NCI-H128 (cell line): ENCODE measurements at regions not wholly inside any gene's neighbourhood (a gene's known extent, or its start where the extent isn't known, plus 50 kb on each side); places are given as distances from the start of the nearest gene placed in this dataset.
"Not testable (repeated sequence)": the region's sequence is repeated elsewhere in the genome, so short reads cannot be mapped to it uniquely, and the experiment has no call there.

Source experiments
- DNase-seq: peaks from one replicate; lab custom pipeline; 2025; ENCODE audit not compliant: unreplicated experiment; lab: John Stamatoyannopoulos, UW

DNA sequence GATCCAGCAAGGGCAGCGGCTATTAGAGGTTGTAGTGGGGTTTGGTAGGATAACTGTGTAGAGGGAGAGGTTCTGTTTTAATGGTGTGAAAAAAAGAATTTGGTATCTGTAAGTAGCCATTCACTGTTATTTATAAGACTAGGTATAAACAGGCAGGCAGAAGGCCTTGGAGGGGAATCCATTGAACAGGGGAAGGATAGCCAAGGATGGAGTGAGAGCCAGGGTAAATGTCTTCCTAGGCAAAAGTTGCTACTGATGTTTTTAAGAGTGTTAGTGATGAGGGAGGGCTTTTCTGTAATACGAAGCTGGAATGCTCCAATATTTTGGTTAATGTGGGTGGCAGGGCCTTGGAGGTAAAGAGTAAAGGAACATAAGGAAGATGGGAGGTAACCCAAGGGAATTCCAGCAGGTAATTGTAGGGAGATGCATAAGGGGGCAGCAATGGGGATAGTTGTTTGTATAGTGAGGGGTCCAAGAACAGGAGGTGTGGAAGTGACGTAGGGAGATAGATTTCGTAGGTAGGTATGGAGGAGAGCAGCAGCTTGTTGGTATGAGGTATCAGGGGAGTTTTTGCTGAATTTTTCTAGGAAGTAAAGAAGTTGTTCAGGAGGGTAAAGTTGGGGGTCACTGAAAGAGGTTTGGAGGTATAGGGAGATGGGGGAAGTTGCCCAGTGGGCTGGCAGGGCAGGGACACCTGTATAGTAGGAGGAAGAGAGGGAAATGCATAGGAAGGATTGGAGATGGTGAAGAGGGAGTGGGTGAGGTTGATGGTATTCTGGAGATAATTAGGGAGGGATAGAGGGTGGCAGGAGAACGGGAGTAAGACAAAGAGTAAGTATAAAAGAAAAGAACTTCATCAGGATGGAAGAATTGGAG is 752.4 kb upstream of the ADGRB3 start:
- no peak for DNase-seq

DNA sequence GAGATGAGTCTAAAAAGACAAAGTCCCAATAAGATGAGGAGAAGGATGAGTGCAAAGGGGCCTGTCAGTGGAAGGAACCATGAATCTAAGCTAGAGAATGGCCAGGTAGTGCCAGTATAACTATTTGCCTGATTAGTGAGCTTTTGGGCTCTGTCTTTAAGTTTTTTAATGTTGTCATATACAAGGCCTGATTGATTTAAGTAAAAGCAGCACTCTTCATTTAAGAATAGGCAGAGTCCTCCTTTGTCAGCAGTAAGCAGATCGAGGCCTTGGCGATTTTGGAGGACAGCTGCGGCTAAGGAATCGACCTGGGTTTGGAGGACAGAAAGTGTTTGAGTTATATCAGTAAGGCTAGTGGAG is 753.4 kb upstream of the ADGRB3 start:
- no peak for DNase-seq

- no peak for DNase-seq
Measured at GRCh38 chr6:67880939-67881705, 754.0 kb upstream of the ADGRB3 start.

- DNase-seq = not testable (repeated sequence)
Measured at GRCh38 chr6:67880343-67880742, 754.7 kb upstream of the ADGRB3 start.

GRCh38 chr6:67879928-67880327 is 755.2 kb upstream of the ADGRB3 start:
- DNase-seq = not testable (repeated sequence)

- not testable (repeated sequence) for DNase-seq
Measured at GRCh38 chr6:67879105-67879904, 755.8 kb upstream of the ADGRB3 start.

DNA sequence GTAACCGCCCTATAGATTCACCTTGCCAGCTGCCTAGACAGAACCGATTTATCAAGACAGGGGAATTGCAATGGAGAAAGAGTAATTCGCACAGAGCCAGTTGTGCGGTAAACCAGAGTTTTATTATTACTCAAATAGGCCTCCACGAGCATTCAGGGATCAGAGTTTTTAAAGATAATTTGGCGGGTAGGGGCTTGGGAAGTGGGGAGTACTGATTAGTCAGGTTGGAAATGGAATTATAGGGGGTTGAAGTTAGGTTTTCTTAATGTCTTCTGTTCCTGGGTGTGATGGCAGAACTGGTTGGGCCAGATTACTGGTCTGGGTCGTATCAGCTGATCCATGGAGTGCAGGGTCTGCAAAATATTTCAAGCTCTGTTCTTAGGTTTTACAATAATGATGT is 756.9 kb upstream of the ADGRB3 start:
- DNase-seq = not testable (repeated sequence)

DNA sequence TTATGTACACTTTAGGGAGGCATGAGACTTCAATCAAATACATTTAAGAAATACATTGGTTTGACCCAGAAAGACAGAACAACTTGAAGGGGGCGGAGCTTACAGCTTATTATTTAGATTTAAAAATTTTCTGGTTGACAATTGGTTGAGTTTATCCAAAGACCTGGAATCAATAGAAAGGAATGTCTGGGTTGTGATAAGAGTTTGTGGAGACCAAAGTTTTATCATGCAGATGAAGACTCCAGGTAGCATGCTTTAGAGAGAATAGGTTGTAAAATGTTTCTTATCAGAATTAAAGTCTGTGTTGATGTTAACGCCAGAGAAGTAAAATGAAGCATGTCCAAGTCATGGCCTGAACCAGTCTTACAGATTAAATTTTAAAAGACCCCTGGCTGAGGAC is 757.8 kb upstream of the ADGRB3 start:
- DNase-seq = no peak

DNA sequence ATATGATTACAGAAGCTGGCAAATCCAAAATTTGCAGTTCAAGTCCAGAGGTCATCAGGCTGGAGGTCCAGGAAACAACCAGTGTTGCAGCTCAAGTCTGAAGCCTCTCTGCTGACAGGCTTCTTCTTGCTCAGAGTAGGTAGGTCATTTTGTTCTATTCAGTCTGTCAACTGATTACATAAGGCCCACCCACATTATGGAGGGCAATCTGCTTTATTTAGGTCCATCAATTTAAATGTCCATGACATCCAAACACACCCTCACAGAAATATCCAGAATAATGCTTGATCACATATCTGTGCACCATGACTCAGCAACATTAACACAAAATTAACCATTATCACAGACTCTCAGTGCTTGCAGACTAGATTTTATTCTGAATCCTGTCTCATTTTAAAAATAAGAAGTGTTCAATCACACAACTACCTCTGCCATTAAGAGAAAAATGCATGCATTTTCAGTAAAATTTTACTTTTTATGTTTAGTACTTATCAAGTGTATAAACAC is 759.2 kb upstream of the ADGRB3 start:
- no peak for DNase-seq

DNA sequence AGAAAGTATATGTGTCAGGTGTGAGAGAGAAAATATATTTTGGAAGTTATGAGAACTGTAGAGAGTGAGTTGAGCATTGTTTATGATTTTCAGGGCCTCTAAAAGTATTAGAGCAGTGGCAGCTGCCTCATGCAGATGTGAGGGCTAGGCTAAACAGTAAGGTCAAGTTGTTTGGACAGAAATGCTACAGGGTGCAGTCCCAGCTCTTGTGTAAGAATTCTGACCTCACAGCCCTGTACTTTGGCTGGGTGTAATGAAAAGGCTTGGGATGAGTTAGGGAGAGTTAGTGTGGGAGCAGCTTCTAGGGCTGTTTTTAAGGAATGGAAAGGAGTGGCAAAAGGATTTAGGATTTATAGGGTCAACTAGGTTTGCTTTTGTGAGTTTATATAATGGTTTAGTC is 764.8 kb upstream of the ADGRB3 start:
- DNase-seq = no peak

DNA sequence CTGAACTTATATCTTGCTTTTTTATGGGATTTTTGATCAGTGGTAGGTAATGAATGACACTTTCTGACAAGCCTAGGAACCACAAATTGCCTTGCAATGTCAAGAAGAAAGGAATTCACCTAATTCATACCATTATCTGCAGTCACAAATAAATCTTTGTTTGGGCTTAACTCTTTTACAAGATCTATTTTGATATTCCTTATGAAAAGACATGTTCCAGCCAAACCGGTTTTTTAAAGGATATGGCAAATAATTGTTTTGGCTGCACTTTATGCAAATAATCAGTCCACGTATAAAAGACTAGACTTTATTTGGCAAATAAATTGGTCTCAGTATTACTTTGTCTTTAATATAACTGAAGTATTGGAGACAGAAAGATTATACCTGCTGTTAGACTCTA is 771.7 kb upstream of the ADGRB3 start:
- DNase-seq = no peak

DNA sequence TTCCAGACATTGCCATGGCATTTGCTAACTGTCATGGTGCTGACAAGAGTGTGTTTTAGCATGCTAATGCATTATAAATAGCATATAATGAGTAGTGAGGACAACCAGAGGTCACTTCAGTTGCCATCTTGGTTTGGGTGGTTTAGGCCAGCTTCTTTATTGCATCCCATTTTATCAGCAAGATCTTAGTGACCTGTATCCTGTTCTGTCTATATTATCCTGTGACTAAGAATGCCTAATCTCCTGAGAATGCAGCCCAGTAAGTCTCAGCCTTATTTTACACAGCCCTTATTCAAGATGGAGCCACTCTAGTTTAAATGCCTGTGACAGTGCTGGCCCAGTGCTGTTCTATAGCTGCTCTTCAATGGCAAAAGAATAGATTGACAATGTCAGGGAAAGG is 781.0 kb upstream of the ADGRB3 start:
- no peak for DNase-seq

DNA sequence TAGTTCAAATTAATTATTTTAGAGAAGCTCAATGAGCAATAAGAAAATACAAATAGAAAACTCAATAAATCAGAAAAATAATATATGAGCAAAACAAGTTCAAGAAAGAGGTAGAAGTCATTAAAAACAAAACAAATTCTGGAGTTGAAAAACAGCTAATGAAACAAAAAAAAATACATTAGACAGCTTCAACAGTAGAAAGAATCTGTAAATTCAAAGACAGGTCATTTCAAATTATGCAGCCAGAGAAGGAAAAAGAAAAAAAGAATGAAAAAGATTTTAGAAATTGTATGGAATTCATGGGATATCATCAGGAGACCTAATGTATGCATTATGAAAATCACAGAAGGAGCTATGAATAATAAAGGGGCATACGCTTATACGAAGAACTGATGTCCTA is 795.3 kb upstream of the ADGRB3 start:
- DNase-seq = no peak

DNA sequence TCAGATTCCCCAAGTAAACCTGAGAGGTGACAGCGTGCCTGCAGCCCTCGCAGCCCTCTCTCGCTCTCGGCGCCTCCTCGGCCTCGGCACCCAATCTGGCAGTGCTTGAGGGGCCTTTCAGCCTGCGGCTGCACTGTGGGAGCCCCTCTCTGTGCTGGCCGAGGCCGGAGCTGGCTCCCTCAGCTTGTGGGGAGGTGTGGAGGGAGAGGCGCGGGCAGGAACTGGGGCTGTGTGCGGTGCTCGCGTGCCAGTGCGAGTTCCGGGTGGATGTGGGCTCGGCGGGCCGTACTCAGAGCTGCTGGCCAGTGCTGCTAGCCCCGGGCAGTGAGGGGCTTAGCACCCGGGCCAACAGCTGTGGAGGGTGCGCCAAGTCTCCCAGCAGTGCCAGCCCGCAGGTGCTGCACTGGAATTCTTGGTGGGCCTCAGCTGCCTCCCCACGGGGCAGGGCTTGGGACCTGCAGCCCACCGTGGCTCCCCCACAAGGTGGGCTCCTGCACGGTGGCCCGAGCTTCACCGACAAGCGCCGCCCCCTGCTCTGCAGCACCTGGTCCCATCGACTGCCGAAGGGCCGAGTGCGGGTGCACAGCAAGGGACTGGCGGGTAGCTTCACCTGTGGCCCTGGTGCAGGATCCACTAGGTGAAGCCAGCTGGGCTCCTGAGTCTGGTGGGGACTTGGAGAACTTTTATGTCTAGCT is 809.7 kb upstream of the ADGRB3 start:
- DNase-seq = no peak

DNA sequence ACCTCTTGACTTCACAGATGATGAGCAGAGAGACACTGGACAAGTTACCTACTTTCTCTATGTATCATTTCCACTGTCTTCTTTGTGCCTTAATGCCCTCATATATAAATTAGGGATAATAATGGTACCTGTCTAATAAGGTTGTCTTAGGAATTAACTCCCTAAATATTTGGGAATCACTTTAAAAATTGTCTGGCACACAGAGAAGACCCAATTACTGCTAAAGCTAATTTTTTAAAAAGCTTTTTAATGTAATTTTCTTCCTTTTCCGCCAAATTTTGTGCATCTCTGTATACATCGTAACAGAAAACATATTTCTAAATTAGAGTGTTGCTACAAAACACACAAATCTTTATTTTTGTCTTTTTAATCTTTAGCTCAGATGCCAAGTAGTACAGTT is 816.8 kb upstream of the ADGRB3 start:
- DNase-seq = no peak

GRCh38 chr6:67815623-67816022 is 819.5 kb upstream of the ADGRB3 start:
- DNase-seq = no peak

- no peak for DNase-seq
Measured at GRCh38 chr6:67814262-67814661, 820.8 kb upstream of the ADGRB3 start.

- DNase-seq = no peak
Measured at GRCh38 chr6:67812693-67813092, 822.4 kb upstream of the ADGRB3 start.

- no peak for DNase-seq
Measured at GRCh38 chr6:67812125-67812524, 823.0 kb upstream of the ADGRB3 start.

DNA sequence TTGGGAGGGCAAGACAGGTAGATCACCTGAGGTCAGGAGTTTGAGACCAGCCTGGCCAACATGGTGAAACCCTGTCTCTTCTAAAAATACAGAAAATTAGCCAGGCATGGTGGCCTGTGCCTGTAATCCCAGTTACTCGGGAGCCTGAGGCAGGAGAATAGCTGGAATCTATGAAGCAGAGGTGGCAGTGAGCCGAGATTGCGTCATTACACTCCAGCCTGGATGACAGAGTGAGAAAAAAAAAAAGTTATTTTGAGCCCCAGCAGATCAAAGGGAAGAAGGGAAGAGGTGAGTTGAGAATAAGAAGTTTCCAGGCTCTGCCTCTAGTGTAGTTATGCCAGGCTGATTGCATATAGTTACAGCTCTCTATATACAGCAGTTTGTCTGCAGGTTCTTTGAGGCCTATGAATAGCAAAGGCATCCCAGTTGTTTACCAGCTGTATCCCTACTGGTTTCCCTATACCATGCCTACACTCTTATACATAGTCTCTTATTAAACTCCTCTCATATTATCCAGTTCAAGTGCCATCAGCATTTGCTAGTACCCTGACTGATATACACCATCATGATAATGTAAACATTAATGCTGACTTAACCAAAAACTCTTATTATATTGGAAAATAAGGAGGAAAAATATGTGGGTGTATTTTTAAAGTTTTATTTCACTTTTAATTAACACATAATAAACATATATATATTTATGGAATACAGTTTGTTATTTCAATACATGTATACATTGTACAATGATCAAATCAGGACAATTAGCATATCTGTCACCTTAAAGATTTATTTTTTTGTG is 823.6 kb upstream of the ADGRB3 start:
- DNase-seq = no peak
